PC-3 (cell line): ENCODE measurements at regions not wholly inside any gene's neighbourhood (a gene's known extent, or its start where the extent isn't known, plus 50 kb on each side); places are given as distances from the start of the nearest gene placed in this dataset.

Experiments used
- ATAC-seq: fragments of 200-7000 bp; cut with Tn5 transposase; 2 replicates; pipeline ENCODE4 v1.9.1; 2020; ENCODE audit warnings: mild to moderate bottlenecking, moderate library complexity
- BruUV-seq: library from RNA; stranded (reverse); fragments of 400-500 nt; replicated peaks from 2 replicates; lab custom pipeline; 2021; lab: Mats Ljungman, UMichigan
- CTCF ChIA-PET: fragments of 300-600 bp; sonication (Branson Sonifier 250); formaldehyde crosslinking; loops from one replicate; lab custom pipeline; 2022; ENCODE audit warnings: antibody characterized with exemption; lab: Charles Lee
- POLR2A ChIA-PET: fragments of 300-600 bp; sonication (Branson Sonifier 250); formaldehyde crosslinking; loops from one replicate; lab custom pipeline; 2022; ENCODE audit warnings: antibody characterized with exemption; ENCODE audit not compliant: unreplicated experiment; lab: Charles Lee
- DNase-seq: peaks from one replicate; pipeline ENCODE4 v3.0.0-alpha.2; 2015
- H2AFZ ChIP-seq: fragments of 300-600 bp; sonication (generic); 2 replicates; pipeline ENCODE4 v1.6.0; 2016; ENCODE audit warnings: antibody characterized with exemption, low read length
- H3F3A ChIP-seq: fragments of 300-600 bp; sonication (generic); one replicate; pipeline ENCODE4 v1.6.0; 2017; ENCODE audit warnings: antibody characterized with exemption, low read length, control low read depth, mild to moderate bottlenecking; ENCODE audit not compliant: unreplicated experiment
- H3K27ac ChIP-seq: fragments of 300-600 bp; sonication (generic); 2 replicates; pipeline ENCODE4 v1.5.1; 2016; ENCODE audit warnings: mild to moderate bottlenecking, low read length
- H3K27me3 ChIP-seq: fragments of 300-600 bp; sonication (generic); 2 replicates; pipeline ENCODE4 v1.6.1; 2016; ENCODE audit warnings: low read length, mixed read lengths
- H3K36me3 ChIP-seq: fragments of 300-600 bp; sonication (generic); 2 replicates; pipeline ENCODE4 v1.6.1; 2016; ENCODE audit warnings: low read depth, mixed run types, low read length, mixed read lengths
- H3K4me1 ChIP-seq: fragments of 300-600 bp; sonication (generic); 2 replicates; pipeline ENCODE4 v1.5.1; 2016; ENCODE audit warnings: low read length; ENCODE audit not compliant: insufficient read depth
- H3K4me2 ChIP-seq: fragments of 300-600 bp; sonication (generic); 2 replicates; pipeline ENCODE4 v1.6.0; 2016; ENCODE audit warnings: low read length
- H3K4me3 ChIP-seq: fragments of 300-600 bp; sonication (generic); 2 replicates; pipeline ENCODE4 v1.5.1; 2016; ENCODE audit warnings: mild to moderate bottlenecking, low read length, mixed read lengths
- H3K79me2 ChIP-seq: fragments of 300-600 bp; sonication (generic); 2 replicates; pipeline ENCODE4 v1.6.1; 2017; ENCODE audit warnings: low read length, mixed read lengths
- H3K9ac ChIP-seq: fragments of 300-600 bp; sonication (generic); 2 replicates; pipeline ENCODE4 v1.6.0; 2016; ENCODE audit warnings: mild to moderate bottlenecking, low read length
- H3K9me2 ChIP-seq: fragments of 300-600 bp; sonication (generic); replicated peaks from 2 replicates; pipeline ENCODE4 v1.6.1; 2016; ENCODE audit warnings: mixed run types, low read length, mixed read lengths
- H3K9me3 ChIP-seq: fragments of 300-600 bp; sonication (generic); 2 replicates; pipeline ENCODE4 v1.6.1; 2016; ENCODE audit warnings: low read length, mixed read lengths
- H4K20me1 ChIP-seq: fragments of 300-600 bp; sonication (generic); 2 replicates; pipeline ENCODE4 v1.6.1; 2016; ENCODE audit warnings: low read length, mixed read lengths
- CTCF ChIP-seq: fragments of 300-600 bp; sonication (generic); conservative IDR thresholded peaks from 2 replicates; pipeline ENCODE4 v1.5.1; 2017; ENCODE audit warnings: antibody characterized with exemption, low read depth, mild to moderate bottlenecking, low read length
- EZH2 ChIP-seq: fragments of 300-600 bp; sonication (generic); IDR thresholded peaks from one replicate; pipeline ENCODE4 v1.6.1; 2017; ENCODE audit warnings: antibody characterized with exemption, mild to moderate bottlenecking, low read length; ENCODE audit not compliant: unreplicated experiment
- EZH2phosphoT487 ChIP-seq: fragments of 300-600 bp; sonication (generic); IDR thresholded peaks from 2 replicates; pipeline ENCODE4 v1.6.1; 2018; ENCODE audit warnings: mild to moderate bottlenecking, antibody characterized with exemption, low read length, borderline replicate concordance
- intact Hi-C: fragments of 100-400 bp; cut with micrococcal nuclease; formaldehyde crosslinking; loops from 2 replicates; pipeline ENCODE4 v1.9.0; 2023

GRCh38 chr7:121503039-121503438 is 106.9 kb upstream of the FAM3C start:
- no TSS peak for BruUV-seq
- intact Hi-C loops: no loop called here
- Histone ChIP-seq H4K20me1 (no peaks in the 10 kb centered on the region), H3K9me3 (peaks cover 22% of the 10 kb centered on the region), H3K4me3 (no peak overlapping the region), H3K27me3 (no peaks in the 10 kb centered on the region), H3K9me2 (no peaks in the 10 kb centered on the region), H3K4me1 (0 out of 2 replicates have a peak, but pooled peaks cover 6% of the 10 kb centered on the region), H3K36me3 (peaks cover 6% of the 10 kb centered on the region; the same call in 1 of the 2 replicates), H2AFZ (no peak overlapping the region), H3K79me2 (no peaks in the 10 kb centered on the region), H3K9ac (no peak overlapping the region), H3K4me2 (no peak overlapping the region), H3K27ac (no peak overlapping the region), H3F3A (peaks cover 6% of the 10 kb centered on the region)
- no peak for ATAC-seq
- no peak for TF ChIP-seq EZH2
- TF ChIP-seq CTCF: no peak
- TF ChIP-seq EZH2phosphoT487: no peak
- DNase-seq: no peak
- ChIA-PET CTCF (no interaction called here), POLR2A (no interaction called here)

GRCh38 chr7:121501566-121501965 is 105.5 kb upstream of the FAM3C start:
- Histone ChIP-seq H3K4me2 (no peak overlapping the region), H4K20me1 (no peaks in the 10 kb centered on the region), H3K79me2 (no peaks in the 10 kb centered on the region), H3K27ac (no peak overlapping the region), H3K9me3 (peaks cover 17% of the 10 kb centered on the region), H3K27me3 (no peaks in the 10 kb centered on the region), H3K4me1 (0 out of 2 replicates have a peak, but pooled peaks cover 6% of the 10 kb centered on the region), H3K36me3 (peaks cover 6% of the 10 kb centered on the region; the same call in 1 of the 2 replicates), H3F3A (peaks cover 6% of the 10 kb centered on the region), H2AFZ (no peak overlapping the region), H3K4me3 (no peak overlapping the region), H3K9ac (no peak overlapping the region), H3K9me2 (no peaks in the 10 kb centered on the region)
- no peak for TF ChIP-seq CTCF
- TF ChIP-seq EZH2phosphoT487: no peak
- TF ChIP-seq EZH2: no peak
- no TSS peak for BruUV-seq
- DNase-seq (no peak), ATAC-seq (no peak)
- ChIA-PET CTCF (no interaction called here), POLR2A (no interaction called here)
- intact Hi-C loops: no loop called here

- peaks cover 6% of the 10 kb centered on the region for H3F3A ChIP-seq
- no peak for TF ChIP-seq CTCF
- TF ChIP-seq EZH2phosphoT487: no peak
- TF ChIP-seq EZH2: no peak
- peak; percentile 14 for DNase-seq
- no TSS peak for BruUV-seq
- H3K79me2 ChIP-seq: no peaks in the 10 kb centered on the region
- 0 out of 2 replicates have a peak, but pooled peaks have one; percentile 18 for ATAC-seq
- H2AFZ ChIP-seq: no peak overlapping the region
- no peaks in the 10 kb centered on the region for H3K9me2 ChIP-seq
- H3K9ac ChIP-seq: no peak overlapping the region
- intact Hi-C loops: no loop called here
- H3K4me1 ChIP-seq: 0 out of 2 replicates have a peak, but pooled peaks cover 6% of the 10 kb centered on the region
- H3K36me3 ChIP-seq: peaks cover 6% of the 10 kb centered on the region; the same call in 1 of the 2 replicates
- no peak overlapping the region for H3K4me2 ChIP-seq
- peaks cover 8% of the 10 kb centered on the region for H3K9me3 ChIP-seq
- no peaks in the 10 kb centered on the region for H4K20me1 ChIP-seq
- H3K27ac ChIP-seq: no peak overlapping the region
- H3K4me3 ChIP-seq: no peak overlapping the region
- CTCF ChIA-PET: no interaction called here
- H3K27me3 ChIP-seq: no peaks in the 10 kb centered on the region
- POLR2A ChIA-PET: no interaction called here
Observed at GRCh38 chr7:121500360-121501058, 104.4 kb upstream of the FAM3C start.
